Kidney epithelial cell (primary cell): ENCODE measurements at regions not wholly inside any gene's neighbourhood (a gene's known extent, or its start where the extent isn't known, plus 50 kb on each side); places are given as distances from the start of the nearest gene placed in this dataset.

ENCODE experiments used
- DNase-seq: peaks from one replicate; pipeline ENCODE4 v3.0.0-alpha.2; 2010; ENCODE audit warnings: low read depth
- H3K27me3 ChIP-seq: 2 replicates; pipeline ENCODE4 v1.6.0; 2011; ENCODE audit warnings: low read length; ENCODE audit not compliant: control insufficient read depth, insufficient read depth
- H3K36me3 ChIP-seq: 2 replicates; pipeline ENCODE4 v1.5.1; 2011; ENCODE audit warnings: low read length; ENCODE audit not compliant: control insufficient read depth, insufficient read depth
- H3K4me3 ChIP-seq: 2 replicates; pipeline ENCODE4 v1.5.1; 2011; ENCODE audit warnings: low read depth, mild to moderate bottlenecking, control low read depth, low read length
- CTCF ChIP-seq: IDR thresholded peaks from 2 replicates; pipeline ENCODE4 v1.5.1; 2011; ENCODE audit warnings: mild to moderate bottlenecking, moderate library complexity, low read length, control low read depth, inconsistent platforms; ENCODE audit not compliant: insufficient read depth, poor library complexity, severe bottlenecking

- no peaks in the 10 kb centered on the region for H3K27me3 ChIP-seq
- no peak for DNase-seq
- TF ChIP-seq CTCF: no peak
- no peaks in the 10 kb centered on the region for H3K36me3 ChIP-seq
- H3K4me3 ChIP-seq: no peak overlapping the region
Observed at GRCh38 chr4:174438711-174439110, 83.6 kb downstream of the HPGD start.

- H3K36me3 ChIP-seq: no peaks in the 10 kb centered on the region
- no peak for TF ChIP-seq CTCF
- H3K27me3 ChIP-seq: no peaks in the 10 kb centered on the region
- H3K4me3 ChIP-seq: no peak overlapping the region
- no peak for DNase-seq
Observed at GRCh38 chr4:174437749-174438148, 84.5 kb downstream of the HPGD start.

GRCh38 chr4:174437324-174437723, 85.0 kb downstream of the HPGD start:
- Histone ChIP-seq H3K4me3 (no peak overlapping the region), H3K27me3 (no peaks in the 10 kb centered on the region), H3K36me3 (no peaks in the 10 kb centered on the region)
- DNase-seq: peak; percentile 90
- TF ChIP-seq CTCF: no peak

GRCh38 chr4:174436377-174436776, 85.9 kb downstream of the HPGD start:
- no peaks in the 10 kb centered on the region for H3K36me3 ChIP-seq

GRCh38 chr4:174435974-174436373, 86.3 kb downstream of the HPGD start:
- no peak for TF ChIP-seq CTCF
- no peaks in the 10 kb centered on the region for H3K36me3 ChIP-seq
- H3K4me3 ChIP-seq: no peak overlapping the region
- no peaks in the 10 kb centered on the region for H3K27me3 ChIP-seq
- no peak for DNase-seq

More at GRCh38 chr4:174436377-174436776, 85.9 kb downstream of the HPGD start:
- H3K27me3 ChIP-seq: no peaks in the 10 kb centered on the region
- H3K4me3 ChIP-seq: no peak overlapping the region
- TF ChIP-seq CTCF: no peak
- DNase-seq: no peak

GRCh38 chr4:174434455-174434854, 87.8 kb downstream of the HPGD start:
- no peak for TF ChIP-seq CTCF
- H3K27me3 ChIP-seq: no peaks in the 10 kb centered on the region
- DNase-seq: no peak
- no peak overlapping the region for H3K4me3 ChIP-seq
- H3K36me3 ChIP-seq: no peaks in the 10 kb centered on the region
